ENCODE measurements at regions not wholly inside any gene's neighbourhood (a gene's known extent, or its start where the extent isn't known, plus 50 kb on each side); places are given as distances from the start of the nearest gene placed in this dataset.

GRCh38 chr16:51907680-51908079 is 639.3 kb downstream of the TOX3 start:
- DNase-seq (ENCODE audit: low read depth in 1 of 2, low spot score in 1 of 2) = no peak
- H3K27ac ChIP-seq (replicated peaks) = no peak overlapping the region
- no peak overlapping the region for H3K4me3 ChIP-seq (replicated peaks; ENCODE audit: insufficient read depth, low read length)
- H3K27me3 ChIP-seq (ENCODE audit: insufficient read depth, poor library complexity, severe bottlenecking) = no peaks in the 10 kb centered on the region
- TF ChIP-seq GABPA (IDR thresholded peaks at IDR 0.05; ENCODE audit: low read depth) = no peak
- no peak for TF ChIP-seq SPI1 (IDR thresholded peaks at IDR 0.05; ENCODE audit: borderline replicate concordance, low read depth)
- no peak for TF ChIP-seq REST (IDR thresholded peaks at IDR 0.05; ENCODE audit: insufficient replicate concordance, low read depth)
- TF ChIP-seq POLR2AphosphoS5 (IDR thresholded peaks at IDR 0.05; ENCODE audit: low read depth) = no peak
- no peak for TF ChIP-seq CTCF (IDR thresholded peaks at IDR 0.05; ENCODE audit: insufficient read depth, low read length)

GRCh38 chr16:51900221-51900780 is 646.6 kb downstream of the TOX3 start:
- DNase-seq (ENCODE audit: low read depth in 1 of 2, low spot score in 1 of 2) = no peak
- Histone ChIP-seq H3K27me3 (ENCODE audit: insufficient read depth, poor library complexity, severe bottlenecking) (no peaks in the 10 kb centered on the region), H3K27ac (replicated peaks) (no peak overlapping the region), H3K4me3 (replicated peaks; ENCODE audit: insufficient read depth, low read length) (no peak overlapping the region)
- no peak for TF ChIP-seq POLR2AphosphoS5 (IDR thresholded peaks at IDR 0.05; ENCODE audit: low read depth)

- Histone ChIP-seq H3K4me3 (replicated peaks; ENCODE audit: insufficient read depth, low read length) (no peak overlapping the region), H3K27ac (replicated peaks) (no peak overlapping the region), H3K27me3 (ENCODE audit: insufficient read depth, poor library complexity, severe bottlenecking) (no peaks in the 10 kb centered on the region)
- no peak for TF ChIP-seq GABPA (IDR thresholded peaks at IDR 0.05; ENCODE audit: low read depth)
- TF ChIP-seq REST (IDR thresholded peaks at IDR 0.05; ENCODE audit: insufficient replicate concordance, low read depth) = no peak
- TF ChIP-seq SPI1 (IDR thresholded peaks at IDR 0.05; ENCODE audit: borderline replicate concordance, low read depth) = no peak
- TF ChIP-seq CTCF (IDR thresholded peaks at IDR 0.05; ENCODE audit: insufficient read depth, low read length) = no peak
- no peak for TF ChIP-seq POLR2AphosphoS5 (IDR thresholded peaks at IDR 0.05; ENCODE audit: low read depth)
- no peak for DNase-seq (ENCODE audit: low read depth in 1 of 2, low spot score in 1 of 2)
These were observed 648.1 kb downstream of the TOX3 start for GRCh38 chr16:51898872-51899271.

GRCh38 chr16:51896013-51896412 is 650.9 kb downstream of the TOX3 start:
- TF ChIP-seq REST (IDR thresholded peaks at IDR 0.05; ENCODE audit: insufficient replicate concordance, low read depth) (no peak), POLR2AphosphoS5 (IDR thresholded peaks at IDR 0.05; ENCODE audit: low read depth) (no peak), CTCF (IDR thresholded peaks at IDR 0.05; ENCODE audit: insufficient read depth, low read length) (no peak), SPI1 (IDR thresholded peaks at IDR 0.05; ENCODE audit: borderline replicate concordance, low read depth) (no peak), GABPA (IDR thresholded peaks at IDR 0.05; ENCODE audit: low read depth) (no peak)
- DNase-seq (ENCODE audit: low read depth in 1 of 2, low spot score in 1 of 2) = no peak
- no peaks in the 10 kb centered on the region for H3K27me3 ChIP-seq (ENCODE audit: insufficient read depth, poor library complexity, severe bottlenecking)
- no peak overlapping the region for H3K4me3 ChIP-seq (replicated peaks; ENCODE audit: insufficient read depth, low read length)
- no peak overlapping the region for H3K27ac ChIP-seq (replicated peaks)

Measured in HL-60 (cell line).